K562 (cell line): ENCODE measurements at regions not wholly inside any gene's neighbourhood (a gene's known extent, or its start where the extent isn't known, plus 50 kb on each side); places are given as distances from the start of the nearest gene placed in this dataset.

ENCODE experiments used
- ATF6 ChIP-seq: sonication (generic); formaldehyde crosslinking; IDR thresholded peaks from 2 replicates; pipeline ENCODE4 v1.4.0; 2020; ENCODE audit warnings: mild to moderate bottlenecking, missing genetic modification reagents
- ESRRB ChIP-seq: fragments of 250-450 bp; sonication (Bioruptor Pico); IDR thresholded peaks from 2 replicates; pipeline ENCODE4 v1.5.0; 2020; ENCODE audit warnings: mild to moderate bottlenecking, moderate library complexity, borderline replicate concordance
- HMG20B ChIP-seq: fragments of 250-450 bp; sonication (Bioruptor Pico); IDR thresholded peaks from 2 replicates; pipeline ENCODE4 v1.5.0; 2021; ENCODE audit warnings: mild to moderate bottlenecking
- SNAPC5 ChIP-seq: fragments of 250-450 bp; sonication (Bioruptor Pico); IDR thresholded peaks from 2 replicates; pipeline ENCODE4 v1.8.0; 2021; ENCODE audit warnings: moderate library complexity, mild to moderate bottlenecking, inconsistent platforms
- SRSF3 ChIP-seq: fragments of 200-400 bp; formaldehyde crosslinking; IDR thresholded peaks from 2 replicates; pipeline ENCODE4 v1.6.1; 2016; ENCODE audit warnings: mild to moderate bottlenecking, low read length, moderate library complexity; ENCODE audit not compliant: insufficient read depth
- U2AF1 ChIP-seq: fragments of 200-400 bp; formaldehyde crosslinking; optimal IDR thresholded peaks from 2 replicates; pipeline ENCODE3; 2017; ENCODE audit warnings: mild to moderate bottlenecking, low read depth, low read length, moderate library complexity
- ZNF217 ChIP-seq: sonication (generic); formaldehyde crosslinking; IDR thresholded peaks from 2 replicates; pipeline ENCODE4 v1.8.0; 2022; ENCODE audit warnings: mild to moderate bottlenecking, missing genetic modification reagents
- TF ChIP-seq, protein P1 (sequence below), 2 experiments: fragments of 450-650 bp in 1 of 2; sonication (generic) in 1 of 2; formaldehyde crosslinking in 1 of 2; IDR thresholded peaks in 1 of 2; conservative IDR thresholded peaks in 1 of 2; 2 replicates each; pipeline versions ENCODE4 v1.6.1 to v1.8.1; 2016 to 2023; ENCODE audit warnings: mild to moderate bottlenecking in 2 of 2, moderate library complexity in 2 of 2, inconsistent platforms in 1 of 2, missing genetic modification reagents in 1 of 2
- TF ChIP-seq, protein P2 (sequence below): sonication (generic); formaldehyde crosslinking; IDR thresholded peaks from 2 replicates; pipeline ENCODE4 v1.8.0; 2022; ENCODE audit warnings: mild to moderate bottlenecking, missing genetic modification reagents, borderline replicate concordance
- TF ChIP-seq, protein P3 (sequence below): sonication (generic); formaldehyde crosslinking; IDR thresholded peaks from 2 replicates; pipeline ENCODE4 v1.8.0; 2023; ENCODE audit warnings: missing genetic modification reagents, mild to moderate bottlenecking, borderline replicate concordance

DNA sequence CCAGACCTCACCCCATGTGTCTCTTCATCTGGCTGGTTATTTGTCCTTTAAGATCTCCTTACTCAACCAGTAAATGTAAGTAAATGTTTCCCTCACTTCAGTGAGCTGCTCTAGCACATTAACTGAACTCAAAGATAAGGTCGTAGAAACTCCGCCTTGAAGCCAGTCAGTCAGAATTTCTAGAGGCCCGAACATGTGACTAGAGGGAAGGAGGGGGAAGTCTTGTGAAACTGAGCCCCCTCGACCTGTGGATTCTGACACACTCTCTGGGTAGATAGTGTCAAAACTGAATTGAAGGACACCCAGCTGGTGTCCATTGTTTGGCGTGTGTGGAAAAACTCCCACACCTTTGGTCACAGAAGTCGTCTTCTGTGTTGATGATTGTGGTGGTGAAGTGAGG is 933.9 kb downstream of the ADGRL3 start (continued):
- TF ChIP-seq, protein P1, sequence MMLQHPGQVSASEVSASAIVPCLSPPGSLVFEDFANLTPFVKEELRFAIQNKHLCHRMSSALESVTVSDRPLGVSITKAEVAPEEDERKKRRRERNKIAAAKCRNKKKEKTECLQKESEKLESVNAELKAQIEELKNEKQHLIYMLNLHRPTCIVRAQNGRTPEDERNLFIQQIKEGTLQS (IDR thresholded peaks at IDR 0.05) = no peak
- TF ChIP-seq, protein P1 (CRISPR knock-in tag; conservative IDR thresholded peaks at IDR 0.05) = no peak
- TF ChIP-seq, protein P2, sequence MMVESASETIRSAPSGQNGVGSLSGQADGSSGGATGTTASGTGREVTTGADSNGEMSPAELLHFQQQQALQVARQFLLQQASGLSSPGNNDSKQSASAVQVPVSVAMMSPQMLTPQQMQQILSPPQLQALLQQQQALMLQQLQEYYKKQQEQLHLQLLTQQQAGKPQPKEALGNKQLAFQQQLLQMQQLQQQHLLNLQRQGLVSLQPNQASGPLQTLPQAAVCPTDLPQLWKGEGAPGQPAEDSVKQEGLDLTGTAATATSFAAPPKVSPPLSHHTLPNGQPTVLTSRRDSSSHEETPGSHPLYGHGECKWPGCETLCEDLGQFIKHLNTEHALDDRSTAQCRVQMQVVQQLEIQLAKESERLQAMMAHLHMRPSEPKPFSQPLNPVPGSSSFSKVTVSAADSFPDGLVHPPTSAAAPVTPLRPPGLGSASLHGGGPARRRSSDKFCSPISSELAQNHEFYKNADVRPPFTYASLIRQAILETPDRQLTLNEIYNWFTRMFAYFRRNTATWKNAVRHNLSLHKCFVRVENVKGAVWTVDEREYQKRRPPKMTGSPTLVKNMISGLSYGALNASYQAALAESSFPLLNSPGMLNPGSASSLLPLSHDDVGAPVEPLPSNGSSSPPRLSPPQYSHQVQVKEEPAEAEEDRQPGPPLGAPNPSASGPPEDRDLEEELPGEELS = no peak
- TF ChIP-seq SRSF3 (no peak), ZNF217 (no peak), HMG20B (no peak), U2AF1 (no peak), ATF6 (CRISPR knock-in tag) (no peak), SNAPC5 (CRISPR knock-in tag) (no peak), ESRRB (CRISPR knock-in tag) (no peak)
- TF ChIP-seq, protein P3, sequence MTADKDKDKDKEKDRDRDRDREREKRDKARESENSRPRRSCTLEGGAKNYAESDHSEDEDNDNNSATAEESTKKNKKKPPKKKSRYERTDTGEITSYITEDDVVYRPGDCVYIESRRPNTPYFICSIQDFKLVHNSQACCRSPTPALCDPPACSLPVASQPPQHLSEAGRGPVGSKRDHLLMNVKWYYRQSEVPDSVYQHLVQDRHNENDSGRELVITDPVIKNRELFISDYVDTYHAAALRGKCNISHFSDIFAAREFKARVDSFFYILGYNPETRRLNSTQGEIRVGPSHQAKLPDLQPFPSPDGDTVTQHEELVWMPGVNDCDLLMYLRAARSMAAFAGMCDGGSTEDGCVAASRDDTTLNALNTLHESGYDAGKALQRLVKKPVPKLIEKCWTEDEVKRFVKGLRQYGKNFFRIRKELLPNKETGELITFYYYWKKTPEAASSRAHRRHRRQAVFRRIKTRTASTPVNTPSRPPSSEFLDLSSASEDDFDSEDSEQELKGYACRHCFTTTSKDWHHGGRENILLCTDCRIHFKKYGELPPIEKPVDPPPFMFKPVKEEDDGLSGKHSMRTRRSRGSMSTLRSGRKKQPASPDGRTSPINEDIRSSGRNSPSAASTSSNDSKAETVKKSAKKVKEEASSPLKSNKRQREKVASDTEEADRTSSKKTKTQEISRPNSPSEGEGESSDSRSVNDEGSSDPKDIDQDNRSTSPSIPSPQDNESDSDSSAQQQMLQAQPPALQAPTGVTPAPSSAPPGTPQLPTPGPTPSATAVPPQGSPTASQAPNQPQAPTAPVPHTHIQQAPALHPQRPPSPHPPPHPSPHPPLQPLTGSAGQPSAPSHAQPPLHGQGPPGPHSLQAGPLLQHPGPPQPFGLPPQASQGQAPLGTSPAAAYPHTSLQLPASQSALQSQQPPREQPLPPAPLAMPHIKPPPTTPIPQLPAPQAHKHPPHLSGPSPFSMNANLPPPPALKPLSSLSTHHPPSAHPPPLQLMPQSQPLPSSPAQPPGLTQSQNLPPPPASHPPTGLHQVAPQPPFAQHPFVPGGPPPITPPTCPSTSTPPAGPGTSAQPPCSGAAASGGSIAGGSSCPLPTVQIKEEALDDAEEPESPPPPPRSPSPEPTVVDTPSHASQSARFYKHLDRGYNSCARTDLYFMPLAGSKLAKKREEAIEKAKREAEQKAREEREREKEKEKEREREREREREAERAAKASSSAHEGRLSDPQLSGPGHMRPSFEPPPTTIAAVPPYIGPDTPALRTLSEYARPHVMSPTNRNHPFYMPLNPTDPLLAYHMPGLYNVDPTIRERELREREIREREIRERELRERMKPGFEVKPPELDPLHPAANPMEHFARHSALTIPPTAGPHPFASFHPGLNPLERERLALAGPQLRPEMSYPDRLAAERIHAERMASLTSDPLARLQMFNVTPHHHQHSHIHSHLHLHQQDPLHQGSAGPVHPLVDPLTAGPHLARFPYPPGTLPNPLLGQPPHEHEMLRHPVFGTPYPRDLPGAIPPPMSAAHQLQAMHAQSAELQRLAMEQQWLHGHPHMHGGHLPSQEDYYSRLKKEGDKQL (CRISPR knock-in tag) = no peak
- TF ChIP-seq, all 486 proteins: peak for 0
